ENCODE measurements at regions not wholly inside any gene's neighbourhood (a gene's known extent, or its start where the extent isn't known, plus 50 kb on each side); places are given as distances from the start of the nearest gene placed in this dataset.

DNA sequence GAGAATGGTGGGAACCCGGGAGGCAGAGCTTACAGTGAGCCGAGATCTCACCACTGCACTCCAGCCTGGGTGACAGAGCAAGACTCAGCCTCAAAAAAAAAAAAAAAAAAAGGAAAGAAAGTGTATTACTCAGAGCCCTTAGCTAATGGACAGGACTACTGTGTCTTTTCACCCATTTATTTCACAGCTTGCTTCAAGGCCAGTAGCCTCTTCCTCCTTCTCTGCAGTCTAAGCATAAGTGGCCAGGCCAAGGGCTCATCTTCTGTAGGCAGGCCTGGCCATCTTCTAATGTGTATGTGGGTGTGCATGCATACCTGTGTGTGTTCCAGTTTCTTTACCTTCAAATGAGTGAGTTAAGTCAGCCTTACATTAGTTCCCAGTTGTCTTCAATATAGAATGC lies 94.8 kb upstream of the GDF10 start:
- TF ChIP-seq, protein P1, sequence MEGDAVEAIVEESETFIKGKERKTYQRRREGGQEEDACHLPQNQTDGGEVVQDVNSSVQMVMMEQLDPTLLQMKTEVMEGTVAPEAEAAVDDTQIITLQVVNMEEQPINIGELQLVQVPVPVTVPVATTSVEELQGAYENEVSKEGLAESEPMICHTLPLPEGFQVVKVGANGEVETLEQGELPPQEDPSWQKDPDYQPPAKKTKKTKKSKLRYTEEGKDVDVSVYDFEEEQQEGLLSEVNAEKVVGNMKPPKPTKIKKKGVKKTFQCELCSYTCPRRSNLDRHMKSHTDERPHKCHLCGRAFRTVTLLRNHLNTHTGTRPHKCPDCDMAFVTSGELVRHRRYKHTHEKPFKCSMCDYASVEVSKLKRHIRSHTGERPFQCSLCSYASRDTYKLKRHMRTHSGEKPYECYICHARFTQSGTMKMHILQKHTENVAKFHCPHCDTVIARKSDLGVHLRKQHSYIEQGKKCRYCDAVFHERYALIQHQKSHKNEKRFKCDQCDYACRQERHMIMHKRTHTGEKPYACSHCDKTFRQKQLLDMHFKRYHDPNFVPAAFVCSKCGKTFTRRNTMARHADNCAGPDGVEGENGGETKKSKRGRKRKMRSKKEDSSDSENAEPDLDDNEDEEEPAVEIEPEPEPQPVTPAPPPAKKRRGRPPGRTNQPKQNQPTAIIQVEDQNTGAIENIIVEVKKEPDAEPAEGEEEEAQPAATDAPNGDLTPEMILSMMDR (conservative IDR thresholded peaks at IDR 0.05; ENCODE audit: low read length) = no peak
- TF ChIP-seq EZH2phosphoT487 (IDR thresholded peaks at IDR 0.05; ENCODE audit: borderline replicate concordance) = no peak

Measured in Loucy (cell line).